Activated CD8-positive, alpha-beta T cell treated with anti-CD3 and anti-CD28 coated beads, Interleukin-2, amount 10 ng/mL, durations not matched to agents 7 days and 5 days (primary cell): ENCODE measurements at regions not wholly inside any gene's neighbourhood (a gene's known extent, or its start where the extent isn't known, plus 50 kb on each side); places are given as distances from the start of the nearest gene placed in this dataset.

Experiments used
- ATAC-seq: fragments of 150-1000 bp; cut with Tn5 transposase; one replicate; pipeline ENCODE4 v1.10.0; 2021; ENCODE audit warnings: moderate library complexity
- CTCF ChIA-PET: fragments of 350-600 bp; sonication (Branson Sonifier 250); formaldehyde crosslinking; loops from one replicate; lab custom pipeline; 2021; ENCODE audit warnings: antibody characterized with exemption; lab: Charles Lee
- POLR2A ChIA-PET: fragments of 350-600 bp; sonication (Branson Sonifier 250); formaldehyde crosslinking; loops from one replicate; lab custom pipeline; 2021; ENCODE audit warnings: antibody characterized with exemption; lab: Charles Lee
- DNase-seq: peaks from one replicate; pipeline ENCODE4 v3.0.0-alpha.2; 2020
- H3K27ac Mint-ChIP-seq: one replicate; pipeline ENCODE4 v1.8.0; 2021; ENCODE audit warnings: mild to moderate bottlenecking, mixed read lengths
- H3K27me3 Mint-ChIP-seq: one replicate; pipeline ENCODE4 v1.8.0; 2021; ENCODE audit warnings: low read depth, mixed read lengths
- H3K36me3 Mint-ChIP-seq: one replicate; pipeline ENCODE4 v1.8.0; 2021; ENCODE audit warnings: low read depth, mixed read lengths
- H3K4me1 Mint-ChIP-seq: one replicate; pipeline ENCODE4 v1.8.0; 2021; ENCODE audit warnings: low read depth, mixed read lengths
- H3K4me3 Mint-ChIP-seq: one replicate; pipeline ENCODE4 v1.8.0; 2021; ENCODE audit warnings: mild to moderate bottlenecking, mixed read lengths
- H3K9me3 Mint-ChIP-seq: one replicate; pipeline ENCODE4 v1.8.0; 2022; ENCODE audit warnings: mixed read lengths; ENCODE audit not compliant: insufficient read depth

DNA sequence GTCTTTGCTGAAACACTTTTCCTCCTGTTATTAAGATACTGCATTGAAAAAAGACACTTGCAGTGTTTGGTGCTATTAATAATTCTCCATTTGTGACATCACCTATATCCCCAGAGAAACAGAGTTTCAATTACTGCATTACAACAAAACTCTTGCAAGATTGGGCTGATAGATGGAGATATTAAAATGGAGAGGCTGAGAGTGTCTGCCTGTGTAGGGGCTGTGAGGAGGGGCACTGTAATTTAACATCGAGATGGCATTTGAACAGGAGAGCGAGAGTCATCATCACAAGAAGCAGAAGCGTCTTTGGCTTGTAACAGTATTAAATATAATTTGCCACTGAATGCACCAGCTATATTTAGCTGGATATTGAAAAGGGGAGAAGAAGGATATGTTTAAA lies 316.5 kb downstream of the CDH26 start:
- no peaks in the 10 kb centered on the region for H3K9me3 Mint-ChIP-seq
- H3K36me3 Mint-ChIP-seq, result no peaks in the 10 kb centered on the region
- no peak overlapping the region for H3K4me3 Mint-ChIP-seq
- DNase-seq (no peak), ATAC-seq (no peak)
- H3K27me3 Mint-ChIP-seq, result peaks cover 6% of the 10 kb centered on the region
- H3K27ac Mint-ChIP-seq, result no peak overlapping the region
- H3K4me1 Mint-ChIP-seq, result no peaks in the 10 kb centered on the region
- ChIA-PET CTCF (no interaction called here), POLR2A (no interaction called here)

DNA sequence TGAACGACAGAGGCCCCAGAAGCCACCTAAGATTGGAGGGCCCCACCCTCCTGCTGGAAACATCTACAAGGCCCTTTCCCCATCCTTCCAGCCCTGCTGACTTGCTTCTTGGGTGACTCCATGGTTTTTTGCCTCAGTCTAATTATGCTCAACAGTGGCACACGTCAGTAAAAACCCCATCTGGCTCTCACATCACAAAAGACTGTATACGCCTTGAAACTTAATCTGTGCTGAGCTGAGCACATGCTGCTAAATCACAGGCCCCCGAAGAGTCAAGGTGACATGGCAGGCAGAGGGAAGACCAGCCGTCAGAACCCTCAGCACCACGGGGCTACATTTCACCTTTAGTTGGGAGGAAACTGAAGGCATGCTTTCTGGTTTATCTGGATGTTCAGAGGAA lies 323.1 kb downstream of the CDH26 start:
- no peak overlapping the region for H3K4me3 Mint-ChIP-seq

DNA sequence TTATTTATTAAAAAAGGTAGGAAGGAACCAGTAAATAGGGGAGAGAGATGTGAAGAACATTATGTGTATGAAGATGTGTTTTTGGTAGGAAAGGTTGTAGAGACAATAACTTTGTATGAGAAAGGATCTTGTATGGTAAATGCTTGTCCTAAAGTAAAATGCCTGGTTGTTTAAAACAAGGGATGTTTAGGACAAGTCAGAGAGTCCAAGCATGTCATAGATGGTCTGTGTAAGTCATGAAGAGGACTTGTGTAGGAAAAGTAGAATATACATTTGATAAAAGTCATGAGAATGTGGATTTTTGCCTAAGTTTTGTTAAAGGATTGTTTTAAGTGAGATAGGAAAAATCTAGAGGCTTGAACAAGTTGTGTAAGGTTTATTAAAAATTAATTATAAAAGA lies 325.1 kb downstream of the CDH26 start:
- Mint-ChIP-seq H3K4me3 (no peak overlapping the region), H3K9me3 (peaks cover 14% of the 10 kb centered on the region), H3K27ac (no peak overlapping the region), H3K27me3 (no peaks in the 10 kb centered on the region), H3K36me3 (no peaks in the 10 kb centered on the region), H3K4me1 (no peaks in the 10 kb centered on the region)
- CTCF ChIA-PET, result no interaction called here
- DNase-seq, result no peak
- POLR2A ChIA-PET, result no interaction called here
- no peak for ATAC-seq

More for the DNA sequence above, 323.1 kb downstream of the CDH26 start:
- DNase-seq, result no peak
- CTCF ChIA-PET, result no interaction called here
- Mint-ChIP-seq H3K36me3 (no peaks in the 10 kb centered on the region), H3K4me1 (no peaks in the 10 kb centered on the region), H3K9me3 (peaks cover 14% of the 10 kb centered on the region), H3K27me3 (no peaks in the 10 kb centered on the region), H3K27ac (no peak overlapping the region)
- POLR2A ChIA-PET, result no interaction called here
- no peak for ATAC-seq

DNA sequence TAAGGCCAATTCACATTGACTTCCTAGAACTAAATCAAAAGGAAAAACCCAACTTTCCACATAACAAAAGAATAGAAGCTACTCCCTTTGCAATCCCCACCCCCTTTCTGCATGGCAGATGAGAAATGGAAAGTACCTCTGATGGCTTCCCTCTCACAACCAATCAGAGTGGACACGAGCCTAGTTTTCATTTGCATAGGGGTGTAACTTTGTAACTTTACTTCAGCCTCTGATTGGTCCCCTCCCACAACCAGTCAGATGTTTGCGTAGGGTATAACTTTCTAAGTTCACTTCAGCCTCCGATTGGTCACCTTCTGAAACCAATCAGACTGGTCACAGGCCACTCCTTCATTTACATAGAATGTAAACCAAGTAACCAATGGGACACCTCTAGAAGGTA lies 328.5 kb downstream of the CDH26 start:
- ATAC-seq (no peak), DNase-seq (no peak)
- H3K4me1 Mint-ChIP-seq, result no peaks in the 10 kb centered on the region
- CTCF ChIA-PET, result no interaction called here
- H3K27ac Mint-ChIP-seq, result no peak overlapping the region
- POLR2A ChIA-PET, result no interaction called here
- peaks cover 29% of the 10 kb centered on the region for H3K9me3 Mint-ChIP-seq
- no peak overlapping the region for H3K4me3 Mint-ChIP-seq
- no peaks in the 10 kb centered on the region for H3K27me3 Mint-ChIP-seq
- H3K36me3 Mint-ChIP-seq, result no peaks in the 10 kb centered on the region

DNA sequence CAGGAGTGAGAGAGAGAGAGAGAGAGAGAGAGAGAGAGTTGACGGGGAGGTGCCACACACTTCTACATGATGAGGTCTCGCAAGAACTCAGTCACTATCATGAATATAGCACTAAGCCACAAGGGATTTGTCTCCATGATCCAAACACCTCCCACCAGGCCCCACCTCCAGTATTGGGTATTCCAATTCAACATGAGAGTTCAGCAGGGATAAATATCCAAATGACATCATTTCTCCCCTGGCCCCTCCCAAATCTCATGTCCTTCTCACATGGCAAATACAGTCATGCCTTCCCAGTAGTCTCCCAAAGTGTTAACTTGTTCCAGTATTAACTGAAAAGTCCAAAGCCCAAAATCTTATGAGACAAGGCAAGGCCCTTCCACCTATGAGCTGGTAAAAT lies 330.7 kb downstream of the CDH26 start:
- no peaks in the 10 kb centered on the region for H3K36me3 Mint-ChIP-seq
- H3K4me1 Mint-ChIP-seq, result no peaks in the 10 kb centered on the region
- H3K4me3 Mint-ChIP-seq, result no peak overlapping the region
- no peak for DNase-seq
- H3K9me3 Mint-ChIP-seq, result peaks cover 24% of the 10 kb centered on the region
- ChIA-PET CTCF (no interaction called here), POLR2A (no interaction called here)
- no peak for ATAC-seq
- H3K27ac Mint-ChIP-seq, result no peak overlapping the region
- no peaks in the 10 kb centered on the region for H3K27me3 Mint-ChIP-seq

DNA sequence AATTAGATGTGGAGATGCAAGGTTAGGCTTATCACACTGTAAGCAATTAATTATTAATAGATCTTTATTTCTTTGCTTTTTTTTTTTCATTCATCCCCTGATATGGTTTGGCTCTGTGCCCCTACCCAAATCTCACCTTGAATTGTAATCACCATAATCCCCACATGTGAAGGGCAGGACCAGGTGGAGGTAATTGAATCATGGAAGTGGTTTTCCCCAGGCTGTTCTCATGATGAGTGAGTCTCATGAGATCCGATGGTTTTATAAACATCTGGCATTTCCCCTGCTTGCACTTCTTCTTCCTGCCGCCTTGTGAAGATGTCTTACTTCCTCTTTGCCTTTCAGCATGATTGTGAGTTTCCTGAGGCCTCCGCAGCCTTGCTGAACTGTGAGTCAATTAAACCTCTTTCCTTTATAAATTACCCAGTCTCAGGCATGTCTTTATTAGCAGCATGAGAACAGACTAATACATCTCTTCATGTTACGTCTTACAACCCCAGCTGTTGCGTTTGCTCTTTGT lies 333.8 kb downstream of the CDH26 start:
- no peak overlapping the region for H3K4me3 Mint-ChIP-seq
- POLR2A ChIA-PET, result no interaction called here
- peaks cover 6% of the 10 kb centered on the region for H3K4me1 Mint-ChIP-seq

DNA sequence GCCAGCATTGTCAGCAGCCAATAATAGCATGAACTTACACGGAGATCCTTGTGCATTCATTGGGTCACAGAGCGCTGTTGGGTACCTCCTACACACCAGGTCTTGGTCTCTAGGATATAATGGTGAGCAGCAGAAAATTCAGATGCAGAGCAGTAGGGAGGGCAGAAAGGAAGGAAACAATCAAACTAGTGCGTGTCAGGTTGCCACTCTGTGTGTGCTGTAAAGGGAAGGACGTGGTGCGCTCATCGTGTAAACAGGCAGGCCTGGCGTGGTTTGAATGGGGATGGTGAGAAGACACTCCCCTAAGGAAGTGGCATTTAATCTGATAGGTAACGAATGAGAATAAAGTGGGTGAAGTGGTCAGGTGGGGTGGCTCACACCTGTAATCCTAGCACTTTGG lies 336.4 kb downstream of the CDH26 start:
- no peaks in the 10 kb centered on the region for H3K36me3 Mint-ChIP-seq
- peak; percentile 23 for DNase-seq
- ChIA-PET CTCF (no interaction called here), POLR2A (no interaction called here)
- peaks cover 16% of the 10 kb centered on the region for H3K9me3 Mint-ChIP-seq
- H3K4me3 Mint-ChIP-seq, result no peak overlapping the region
- peak overlapping the region; percentile 54 for H3K27ac Mint-ChIP-seq
- no peak for ATAC-seq
- H3K4me1 Mint-ChIP-seq, result peaks cover 6% of the 10 kb centered on the region
- H3K27me3 Mint-ChIP-seq, result no peaks in the 10 kb centered on the region

More for the DNA sequence above, 333.8 kb downstream of the CDH26 start:
- ATAC-seq (no peak), DNase-seq (no peak)
- H3K9me3 Mint-ChIP-seq, result peaks cover 16% of the 10 kb centered on the region
- no peaks in the 10 kb centered on the region for H3K27me3 Mint-ChIP-seq
- H3K27ac Mint-ChIP-seq, result no peak overlapping the region
- CTCF ChIA-PET, result no interaction called here
- H3K36me3 Mint-ChIP-seq, result no peaks in the 10 kb centered on the region

DNA sequence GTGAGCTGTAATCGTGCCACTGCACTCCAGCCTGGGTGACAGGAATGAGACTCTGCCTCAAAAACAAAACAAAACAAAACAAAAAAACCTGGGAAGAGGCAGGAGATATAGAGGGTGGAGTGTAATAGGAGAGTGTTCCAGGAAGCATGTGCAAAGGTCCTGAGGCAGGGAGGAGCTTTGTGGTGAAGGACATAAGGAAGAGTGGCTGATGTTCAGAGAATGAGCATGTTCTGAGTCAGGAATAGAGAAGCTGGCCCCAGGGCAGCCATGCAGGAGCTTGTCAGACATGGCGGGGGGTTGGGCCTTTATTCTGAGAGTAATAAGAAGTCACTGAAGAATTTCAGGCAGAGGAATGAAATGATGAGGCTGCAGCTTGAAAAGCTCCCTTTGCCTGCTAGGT lies 337.0 kb downstream of the CDH26 start:
- DNase-seq (no peak), ATAC-seq (no peak)
- H3K27me3 Mint-ChIP-seq, result no peaks in the 10 kb centered on the region
- H3K9me3 Mint-ChIP-seq, result peaks cover 14% of the 10 kb centered on the region
- peaks cover 6% of the 10 kb centered on the region for H3K4me1 Mint-ChIP-seq
- ChIA-PET CTCF (no interaction called here), POLR2A (no interaction called here)
- H3K4me3 Mint-ChIP-seq, result no peak overlapping the region
- no peaks in the 10 kb centered on the region for H3K36me3 Mint-ChIP-seq
- H3K27ac Mint-ChIP-seq, result no peak overlapping the region

DNA sequence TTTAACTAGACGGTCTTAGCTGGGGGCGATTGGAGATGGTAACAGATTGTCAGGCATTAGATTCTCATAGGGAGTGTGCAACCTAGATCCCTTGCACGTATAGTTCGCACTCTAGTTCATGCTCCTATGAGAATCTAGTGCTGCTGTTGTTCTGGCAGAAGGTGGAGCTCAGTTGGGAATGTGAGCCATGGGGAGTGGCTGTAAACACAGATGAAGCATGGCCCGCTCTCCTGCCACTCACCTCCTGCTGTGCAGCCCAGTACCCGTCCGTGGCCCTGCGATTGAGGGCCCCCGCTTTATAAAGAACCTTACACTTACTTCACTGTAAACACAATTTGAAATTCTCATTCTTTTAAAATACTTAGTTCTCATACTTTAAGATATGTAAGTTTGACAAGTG lies 339.4 kb downstream of the CDH26 start:
- ATAC-seq, result no peak
- no peak overlapping the region for H3K27ac Mint-ChIP-seq
- CTCF ChIA-PET, result no interaction called here
- H3K36me3 Mint-ChIP-seq, result no peaks in the 10 kb centered on the region
- POLR2A ChIA-PET, result no interaction called here
- no peaks in the 10 kb centered on the region for H3K9me3 Mint-ChIP-seq
- H3K27me3 Mint-ChIP-seq, result no peaks in the 10 kb centered on the region
- peaks cover 6% of the 10 kb centered on the region for H3K4me1 Mint-ChIP-seq
- H3K4me3 Mint-ChIP-seq, result no peak overlapping the region
- DNase-seq, result no peak

DNA sequence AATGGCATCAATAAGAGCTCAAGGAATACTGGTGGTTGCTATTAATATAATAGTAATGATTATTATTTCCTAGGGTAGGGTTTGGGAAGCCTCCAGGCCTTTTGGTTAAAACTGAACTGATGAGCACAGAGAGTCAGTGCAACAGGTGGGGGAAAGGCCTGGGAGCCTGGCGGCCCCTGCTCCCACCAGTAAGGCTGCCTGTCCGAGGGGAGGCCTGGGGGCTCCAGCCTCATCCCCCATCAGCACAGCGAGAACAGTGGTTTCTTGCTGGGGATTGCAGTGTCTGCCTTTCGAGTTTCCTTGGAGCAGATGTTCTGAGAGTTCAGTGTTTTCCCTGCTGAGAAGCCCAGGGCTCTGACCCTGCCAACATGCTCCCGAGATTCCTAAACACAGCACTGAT lies 340.4 kb downstream of the CDH26 start:
- no peak for DNase-seq
- ATAC-seq, result no peak
- CTCF ChIA-PET, result no interaction called here
- no peak overlapping the region for H3K27ac Mint-ChIP-seq
- POLR2A ChIA-PET, result no interaction called here
- H3K36me3 Mint-ChIP-seq, result no peaks in the 10 kb centered on the region
- no peak overlapping the region for H3K4me3 Mint-ChIP-seq
- no peaks in the 10 kb centered on the region for H3K27me3 Mint-ChIP-seq
- peaks cover 6% of the 10 kb centered on the region for H3K4me1 Mint-ChIP-seq
- H3K9me3 Mint-ChIP-seq, result no peaks in the 10 kb centered on the region

DNA sequence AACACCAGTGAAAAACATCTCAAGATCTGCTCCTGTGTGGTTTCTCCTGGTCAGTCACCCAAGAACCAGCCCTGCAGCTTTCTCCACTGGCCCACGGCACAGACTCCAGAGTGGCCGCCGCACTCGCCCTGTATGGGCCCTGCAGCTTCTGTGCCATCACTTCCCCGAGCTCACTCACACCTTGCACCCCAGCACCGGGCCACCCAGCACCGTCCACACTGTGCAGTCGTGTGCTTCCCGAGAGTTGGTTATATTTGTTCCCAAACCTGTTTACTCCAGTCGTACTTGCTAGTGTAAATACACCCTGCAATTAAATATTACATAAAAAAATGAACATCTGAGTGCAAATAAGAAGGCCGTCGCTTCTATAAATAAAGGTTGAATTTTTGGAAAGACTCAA lies 341.7 kb downstream of the CDH26 start:
- ATAC-seq, result no peak
- no peaks in the 10 kb centered on the region for H3K9me3 Mint-ChIP-seq
- no peaks in the 10 kb centered on the region for H3K27me3 Mint-ChIP-seq
- CTCF ChIA-PET, result no interaction called here
- POLR2A ChIA-PET, result no interaction called here
- no peaks in the 10 kb centered on the region for H3K36me3 Mint-ChIP-seq
- H3K27ac Mint-ChIP-seq, result no peak overlapping the region
- DNase-seq, result no peak
- H3K4me1 Mint-ChIP-seq, result no peaks in the 10 kb centered on the region
- no peak overlapping the region for H3K4me3 Mint-ChIP-seq

DNA sequence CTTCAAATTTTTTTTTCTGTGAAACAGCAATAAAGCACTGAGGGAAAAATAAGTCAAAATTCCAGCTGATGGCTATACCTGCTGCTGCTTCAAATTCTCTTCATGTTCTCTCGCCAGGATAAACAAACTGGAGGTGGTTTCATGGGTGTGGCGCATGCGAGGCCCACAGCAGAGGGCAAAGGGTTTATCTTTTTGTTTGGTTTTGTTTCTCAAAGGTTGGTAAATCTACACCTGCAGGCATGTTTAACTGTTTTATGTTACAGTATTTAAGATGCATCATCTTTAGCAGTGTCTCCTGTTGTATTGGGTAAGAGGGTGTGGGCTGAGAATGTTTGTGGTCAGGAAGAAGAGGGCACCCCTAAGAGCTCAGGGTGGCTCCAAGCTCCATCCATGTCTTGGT lies 342.2 kb downstream of the CDH26 start:
- Mint-ChIP-seq H3K27me3 (no peaks in the 10 kb centered on the region), H3K36me3 (no peaks in the 10 kb centered on the region), H3K27ac (no peak overlapping the region), H3K4me3 (no peak overlapping the region), H3K4me1 (no peaks in the 10 kb centered on the region), H3K9me3 (no peaks in the 10 kb centered on the region)
- DNase-seq, result no peak
- no peak for ATAC-seq
- POLR2A ChIA-PET, result no interaction called here
- CTCF ChIA-PET, result no interaction called here

DNA sequence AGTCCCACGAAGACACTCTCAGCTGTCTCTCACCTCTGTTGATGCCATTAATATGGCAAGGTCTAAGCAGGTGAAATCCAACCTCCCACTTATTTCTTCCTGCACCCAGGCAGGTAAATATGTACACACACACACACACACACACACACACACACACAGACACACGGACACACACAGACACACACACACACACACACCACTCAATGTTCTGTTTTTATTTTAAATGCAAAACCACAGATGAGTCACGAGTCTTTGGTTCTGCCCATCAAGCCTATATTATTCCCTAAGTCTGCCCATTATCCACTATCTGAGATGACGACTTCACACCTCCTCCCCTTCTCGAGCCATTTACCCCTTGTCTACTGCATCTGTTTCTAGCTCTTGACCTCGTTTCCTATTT lies 344.7 kb downstream of the CDH26 start:
- H3K27ac Mint-ChIP-seq, result no peak overlapping the region
- H3K4me3 Mint-ChIP-seq, result no peak overlapping the region
- no peaks in the 10 kb centered on the region for H3K27me3 Mint-ChIP-seq
- no peak for ATAC-seq
- no peaks in the 10 kb centered on the region for H3K9me3 Mint-ChIP-seq
- no peaks in the 10 kb centered on the region for H3K4me1 Mint-ChIP-seq
- no peaks in the 10 kb centered on the region for H3K36me3 Mint-ChIP-seq
- CTCF ChIA-PET, result no interaction called here
- DNase-seq, result no peak
- POLR2A ChIA-PET, result no interaction called here
